Osteoblast (primary cell): ENCODE measurements at regions not wholly inside any gene's neighbourhood (a gene's known extent, or its start where the extent isn't known, plus 50 kb on each side); places are given as distances from the start of the nearest gene placed in this dataset.

Experiments used
- DNase-seq: peaks from one replicate; pipeline ENCODE4 v3.0.0; 2011; ENCODE audit warnings: low spot score, mixed read lengths; ENCODE audit not compliant: insufficient read length; ENCODE audit errors: missing footprints
- H2AFZ ChIP-seq: 2 replicates; pipeline ENCODE4 v1.6.0; 2011; ENCODE audit warnings: mild to moderate bottlenecking, low read length
- H3K27ac ChIP-seq: 2 replicates; pipeline ENCODE4 v1.5.1; 2011; ENCODE audit warnings: mild to moderate bottlenecking, low read depth, low read length, moderate library complexity
- H3K27me3 ChIP-seq: 2 replicates; pipeline ENCODE4 v1.6.0; 2012; ENCODE audit warnings: mild to moderate bottlenecking, control low read depth, inconsistent platforms, low read length, moderate library complexity; ENCODE audit not compliant: insufficient read depth
- H3K36me3 ChIP-seq: 2 replicates; pipeline ENCODE4 v1.5.1; 2011; ENCODE audit warnings: mild to moderate bottlenecking, low read length, control low read depth, moderate library complexity; ENCODE audit not compliant: insufficient read depth
- H3K4me1 ChIP-seq: 2 replicates; pipeline ENCODE4 v1.5.1; 2011; ENCODE audit warnings: mild to moderate bottlenecking, low read length, control low read depth, moderate library complexity; ENCODE audit not compliant: insufficient read depth
- H3K4me2 ChIP-seq: 2 replicates; pipeline ENCODE4 v1.6.0; 2011; ENCODE audit warnings: mild to moderate bottlenecking, low read length; ENCODE audit not compliant: insufficient read depth
- H3K4me3 ChIP-seq: fragments of 200-600 bp; sonication (generic); 3 replicates; pipeline ENCODE4 v1.5.1; 2012; ENCODE audit warnings: mild to moderate bottlenecking, low read length, inconsistent platforms; ENCODE audit not compliant: insufficient read depth
- H3K79me2 ChIP-seq: 2 replicates; pipeline ENCODE4 v1.6.0; 2012; ENCODE audit warnings: mild to moderate bottlenecking, low read length, control low read depth, inconsistent platforms; ENCODE audit not compliant: insufficient read depth
- H3K9me3 ChIP-seq: 2 replicates; pipeline ENCODE4 v1.5.1; 2011; ENCODE audit warnings: low read depth, low read length, control low read depth
- H4K20me1 ChIP-seq: 2 replicates; pipeline ENCODE4 v1.6.0; 2012; ENCODE audit warnings: mild to moderate bottlenecking, low read length, control low read depth; ENCODE audit not compliant: insufficient read depth
- CTCF ChIP-seq: IDR thresholded peaks from 2 replicates; pipeline ENCODE4 v1.5.1; 2011; ENCODE audit warnings: mild to moderate bottlenecking, low read depth, low read length, moderate library complexity; ENCODE audit errors: extremely low read depth

DNA sequence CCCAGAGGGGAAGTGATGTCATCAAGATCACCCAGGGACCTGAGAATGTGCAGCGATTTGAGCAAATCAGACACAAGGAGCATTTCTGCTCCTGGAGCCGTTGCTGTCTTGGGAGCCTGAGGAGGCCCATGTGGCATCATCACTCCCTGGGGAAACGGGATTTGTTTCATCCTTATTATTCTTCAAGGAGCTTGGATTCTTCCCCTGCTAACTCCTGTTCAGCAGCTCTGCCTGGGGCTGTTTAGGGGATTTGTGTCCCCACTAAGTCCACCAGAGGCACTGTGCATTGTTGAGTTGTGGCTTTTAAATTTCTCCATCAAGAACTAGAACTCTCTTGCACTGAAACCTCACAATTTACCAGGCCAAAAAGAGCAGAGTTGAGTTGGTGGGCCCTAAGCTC lies 104.2 kb upstream of the MSX1 start:
- no peak for DNase-seq
- Histone ChIP-seq H3K4me3 (no peak overlapping the region), H3K4me2 (no peak overlapping the region), H2AFZ (no peak overlapping the region), H4K20me1 (no peaks in the 10 kb centered on the region), H3K27me3 (no peaks in the 10 kb centered on the region), H3K9me3 (no peaks in the 10 kb centered on the region), H3K79me2 (no peaks in the 10 kb centered on the region), H3K27ac (no peak overlapping the region), H3K4me1 (no peaks in the 10 kb centered on the region), H3K36me3 (no peaks in the 10 kb centered on the region)
- no peak for TF ChIP-seq CTCF

- Histone ChIP-seq H4K20me1 (no peaks in the 10 kb centered on the region), H2AFZ (no peak overlapping the region), H3K9me3 (no peaks in the 10 kb centered on the region), H3K27ac (no peak overlapping the region), H3K4me2 (no peak overlapping the region), H3K79me2 (no peaks in the 10 kb centered on the region), H3K36me3 (no peaks in the 10 kb centered on the region), H3K4me1 (no peaks in the 10 kb centered on the region), H3K27me3 (no peaks in the 10 kb centered on the region), H3K4me3 (no peak overlapping the region)
- DNase-seq: no peak
- no peak for TF ChIP-seq CTCF
Observed at GRCh38 chr4:4754641-4755040, 104.8 kb upstream of the MSX1 start.

GRCh38 chr4:4753643-4754042 lies 105.8 kb upstream of the MSX1 start:
- no peak overlapping the region for H3K4me3 ChIP-seq
- no peaks in the 10 kb centered on the region for H4K20me1 ChIP-seq
- no peaks in the 10 kb centered on the region for H3K4me1 ChIP-seq
- H3K9me3 ChIP-seq: no peaks in the 10 kb centered on the region
- no peak overlapping the region for H2AFZ ChIP-seq
- DNase-seq: no peak
- H3K36me3 ChIP-seq: no peaks in the 10 kb centered on the region
- no peak for TF ChIP-seq CTCF
- no peaks in the 10 kb centered on the region for H3K27me3 ChIP-seq
- no peaks in the 10 kb centered on the region for H3K79me2 ChIP-seq
- H3K4me2 ChIP-seq: no peak overlapping the region
- H3K27ac ChIP-seq: no peak overlapping the region

DNA sequence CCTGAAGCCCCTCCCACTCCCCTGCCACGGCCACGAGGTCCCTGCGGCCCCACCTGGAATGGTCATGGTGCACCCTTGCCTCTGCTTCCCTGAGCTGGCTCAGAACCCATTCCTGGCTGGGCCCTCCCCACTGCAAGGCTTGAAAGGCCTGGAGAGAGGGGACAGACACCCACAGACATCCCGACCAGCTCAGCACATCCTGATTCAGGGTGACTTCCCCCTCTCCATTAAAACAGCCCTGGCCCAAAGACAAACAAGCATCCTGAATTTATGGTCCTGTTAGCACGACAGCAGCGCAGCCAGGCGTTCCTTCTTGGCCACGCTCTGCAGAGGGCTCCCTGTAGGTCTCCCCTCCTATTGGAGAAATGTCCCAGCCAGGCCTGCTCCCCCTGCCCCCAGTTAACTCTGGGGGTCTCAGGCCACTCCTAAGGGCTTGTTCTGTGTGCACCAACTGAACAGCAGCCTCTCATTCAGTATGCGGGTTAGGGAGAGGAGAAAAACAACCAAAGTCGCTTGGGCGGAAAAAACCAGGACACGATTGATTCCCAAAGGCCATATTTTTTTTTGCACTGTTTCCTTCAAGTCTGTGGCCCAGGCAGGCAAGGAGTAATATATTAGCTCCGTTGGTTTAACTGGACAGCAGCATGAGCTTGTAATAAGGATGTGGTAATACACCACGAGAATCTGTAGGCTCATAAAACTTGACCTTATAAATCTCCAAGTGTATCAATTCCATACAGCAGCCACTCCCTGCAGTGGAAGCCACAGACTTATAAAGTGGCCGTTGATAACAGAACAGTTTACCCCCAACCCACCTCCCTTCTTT lies 106.7 kb upstream of the MSX1 start:
- no peaks in the 10 kb centered on the region for H3K9me3 ChIP-seq
- no peak for TF ChIP-seq CTCF
- no peaks in the 10 kb centered on the region for H3K36me3 ChIP-seq
- H3K27me3 ChIP-seq: no peaks in the 10 kb centered on the region
- no peak overlapping the region for H2AFZ ChIP-seq
- no peak overlapping the region for H3K4me3 ChIP-seq
- no peak for DNase-seq
- no peak overlapping the region for H3K4me2 ChIP-seq
- no peaks in the 10 kb centered on the region for H3K4me1 ChIP-seq
- no peaks in the 10 kb centered on the region for H4K20me1 ChIP-seq
- no peaks in the 10 kb centered on the region for H3K79me2 ChIP-seq
- H3K27ac ChIP-seq: no peak overlapping the region
